ENCODE measurements at regions not wholly inside any gene's neighbourhood (a gene's known extent, or its start where the extent isn't known, plus 50 kb on each side); places are given as distances from the start of the nearest gene placed in this dataset.

DNA sequence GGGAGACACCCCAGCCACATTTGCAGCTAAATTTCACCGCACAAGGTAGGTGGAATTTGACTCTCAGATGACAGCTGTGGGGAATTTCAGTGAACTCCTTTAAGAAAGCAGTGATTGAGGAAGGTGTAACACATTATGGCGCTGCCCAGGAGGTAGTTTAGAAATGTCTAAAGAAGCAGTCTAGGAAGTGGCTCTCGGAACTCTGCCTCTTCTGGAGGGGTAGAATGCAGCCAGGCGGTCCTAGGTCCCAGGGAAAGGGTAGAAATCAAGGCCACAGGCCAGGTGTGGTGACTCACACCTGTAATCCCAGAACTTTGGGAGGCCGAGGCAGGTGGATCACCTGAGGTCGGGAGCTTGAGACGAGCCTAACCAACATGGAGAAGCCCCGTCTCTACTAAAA is 179.0 kb upstream of the HAAO start:
- H3K9ac ChIP-seq (ENCODE audit: low read depth, low read length, poor library complexity, severe bottlenecking) = no peak overlapping the region
- H3K4me1 ChIP-seq (ENCODE audit: insufficient read depth, low read length, poor library complexity, severe bottlenecking) = peaks cover 7% of the 10 kb centered on the region
- no peaks in the 10 kb centered on the region for H4K20me1 ChIP-seq (ENCODE audit: insufficient read depth, low read length, poor library complexity, severe bottlenecking)
- H3K79me2 ChIP-seq (ENCODE audit: insufficient read depth, low read length) = no peaks in the 10 kb centered on the region
- no peak overlapping the region for H3K4me3 ChIP-seq (ENCODE audit: low read length, poor library complexity, severe bottlenecking)
- H3K9me2 ChIP-seq (replicated peaks; ENCODE audit: low read depth, low read length) = no peaks in the 10 kb centered on the region
- no peaks in the 10 kb centered on the region for H3F3A ChIP-seq (ENCODE audit: low read depth)
- no peak overlapping the region for H3K4me2 ChIP-seq (ENCODE audit: low read depth, low read length, poor library complexity, severe bottlenecking)
- no peaks in the 10 kb centered on the region for H3K36me3 ChIP-seq (ENCODE audit: insufficient read depth, low read length)
- no peak overlapping the region for H2AFZ ChIP-seq (ENCODE audit: low read length)
- H3K27me3 ChIP-seq (ENCODE audit: insufficient read depth, low read length, poor library complexity, severe bottlenecking) = no peaks in the 10 kb centered on the region
- no peaks in the 10 kb centered on the region for H3K9me3 ChIP-seq (ENCODE audit: insufficient read depth, low read depth, low read length)
- TF ChIP-seq EZH2phosphoT487 (IDR thresholded peaks at IDR 0.05; ENCODE audit: borderline replicate concordance) = no peak
- TF ChIP-seq, protein P1, sequence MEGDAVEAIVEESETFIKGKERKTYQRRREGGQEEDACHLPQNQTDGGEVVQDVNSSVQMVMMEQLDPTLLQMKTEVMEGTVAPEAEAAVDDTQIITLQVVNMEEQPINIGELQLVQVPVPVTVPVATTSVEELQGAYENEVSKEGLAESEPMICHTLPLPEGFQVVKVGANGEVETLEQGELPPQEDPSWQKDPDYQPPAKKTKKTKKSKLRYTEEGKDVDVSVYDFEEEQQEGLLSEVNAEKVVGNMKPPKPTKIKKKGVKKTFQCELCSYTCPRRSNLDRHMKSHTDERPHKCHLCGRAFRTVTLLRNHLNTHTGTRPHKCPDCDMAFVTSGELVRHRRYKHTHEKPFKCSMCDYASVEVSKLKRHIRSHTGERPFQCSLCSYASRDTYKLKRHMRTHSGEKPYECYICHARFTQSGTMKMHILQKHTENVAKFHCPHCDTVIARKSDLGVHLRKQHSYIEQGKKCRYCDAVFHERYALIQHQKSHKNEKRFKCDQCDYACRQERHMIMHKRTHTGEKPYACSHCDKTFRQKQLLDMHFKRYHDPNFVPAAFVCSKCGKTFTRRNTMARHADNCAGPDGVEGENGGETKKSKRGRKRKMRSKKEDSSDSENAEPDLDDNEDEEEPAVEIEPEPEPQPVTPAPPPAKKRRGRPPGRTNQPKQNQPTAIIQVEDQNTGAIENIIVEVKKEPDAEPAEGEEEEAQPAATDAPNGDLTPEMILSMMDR (conservative IDR thresholded peaks at IDR 0.05; ENCODE audit: low read length) = no peak

DNA sequence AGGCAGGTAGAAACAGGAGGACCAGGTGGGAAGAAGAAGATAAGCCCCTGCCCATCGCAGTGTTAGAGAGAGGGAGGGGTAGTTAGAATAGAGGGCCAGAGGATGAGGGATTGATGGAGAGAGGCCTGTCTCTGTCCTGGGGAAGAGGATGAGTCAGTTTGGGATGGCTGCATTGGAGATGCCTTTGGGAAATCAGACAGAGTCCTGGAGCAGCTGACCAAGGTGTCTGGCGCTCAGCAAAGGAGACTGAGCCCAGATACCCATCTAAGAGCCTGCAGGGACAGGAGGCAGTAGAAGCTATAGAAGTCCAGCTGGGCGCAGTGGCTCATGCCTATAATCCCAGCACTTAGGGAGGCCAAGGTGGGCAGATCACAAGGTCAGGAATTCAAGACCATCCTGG is 177.8 kb upstream of the HAAO start:
- Histone ChIP-seq H3K9me3 (ENCODE audit: insufficient read depth, low read depth, low read length) (no peaks in the 10 kb centered on the region), H3K4me1 (ENCODE audit: insufficient read depth, low read length, poor library complexity, severe bottlenecking) (peaks cover 12% of the 10 kb centered on the region), H3K79me2 (ENCODE audit: insufficient read depth, low read length) (no peaks in the 10 kb centered on the region), H3K9me2 (replicated peaks; ENCODE audit: low read depth, low read length) (no peaks in the 10 kb centered on the region), H3K4me2 (ENCODE audit: low read depth, low read length, poor library complexity, severe bottlenecking) (no peak overlapping the region), H3F3A (ENCODE audit: low read depth) (no peaks in the 10 kb centered on the region), H3K9ac (ENCODE audit: low read depth, low read length, poor library complexity, severe bottlenecking) (no peak overlapping the region), H3K36me3 (ENCODE audit: insufficient read depth, low read length) (no peaks in the 10 kb centered on the region), H4K20me1 (ENCODE audit: insufficient read depth, low read length, poor library complexity, severe bottlenecking) (no peaks in the 10 kb centered on the region), H3K27me3 (ENCODE audit: insufficient read depth, low read length, poor library complexity, severe bottlenecking) (no peaks in the 10 kb centered on the region), H2AFZ (ENCODE audit: low read length) (no peak overlapping the region), H3K4me3 (ENCODE audit: low read length, poor library complexity, severe bottlenecking) (no peak overlapping the region)
- TF ChIP-seq EZH2phosphoT487 (IDR thresholded peaks at IDR 0.05; ENCODE audit: borderline replicate concordance) = no peak
- TF ChIP-seq, protein P1 (conservative IDR thresholded peaks at IDR 0.05; ENCODE audit: low read length) = no peak

DNA sequence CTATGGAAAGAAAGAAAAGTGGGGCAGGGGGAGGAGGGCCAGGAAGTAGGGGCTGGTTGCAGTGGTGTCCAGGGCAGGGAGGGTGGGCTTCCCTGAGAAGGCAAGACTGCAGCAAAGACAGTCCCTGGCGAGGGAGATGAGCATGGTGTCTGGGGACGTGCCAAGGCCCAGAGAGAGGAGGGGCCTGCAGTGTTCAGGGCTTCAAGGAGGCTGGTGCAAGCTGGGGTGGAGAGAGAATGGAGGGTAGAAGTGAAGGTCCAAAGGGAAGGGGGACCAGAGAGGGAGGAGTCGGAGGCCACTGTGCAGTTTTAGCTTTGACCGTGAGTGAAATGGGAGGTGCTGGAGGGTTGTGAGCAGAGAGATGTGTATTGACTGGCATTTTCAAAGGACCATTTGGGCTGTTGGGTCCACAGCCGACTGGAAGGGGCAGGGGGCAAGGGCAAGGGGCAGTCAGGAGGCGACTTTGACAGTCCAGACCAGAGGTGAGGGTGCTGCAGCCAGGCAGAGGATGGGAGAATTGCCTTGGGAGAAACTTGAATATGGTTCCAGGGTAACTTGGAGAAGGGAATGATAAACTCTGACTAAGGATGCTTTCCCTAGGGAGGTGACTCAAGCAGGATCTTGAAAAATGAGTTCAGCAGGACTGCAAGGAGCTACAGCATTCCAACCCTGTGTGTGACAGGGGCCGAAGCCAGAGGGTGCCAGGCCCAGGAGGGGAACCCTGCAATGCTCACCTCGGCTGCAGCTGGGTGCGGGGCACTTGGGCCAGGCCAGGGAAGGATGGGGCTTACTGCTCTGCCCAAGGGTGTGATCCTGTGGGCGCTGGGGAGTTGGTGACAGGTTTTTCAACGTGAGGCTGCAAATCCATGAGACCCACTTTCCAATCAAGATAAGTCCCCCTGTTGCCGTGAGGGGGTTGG is 177.1 kb upstream of the HAAO start:
- Histone ChIP-seq H2AFZ (ENCODE audit: low read length) (no peak overlapping the region), H3K4me1 (ENCODE audit: insufficient read depth, low read length, poor library complexity, severe bottlenecking) (peaks cover 18% of the 10 kb centered on the region), H3K4me2 (ENCODE audit: low read depth, low read length, poor library complexity, severe bottlenecking) (no peak overlapping the region), H3F3A (ENCODE audit: low read depth) (no peaks in the 10 kb centered on the region), H3K36me3 (ENCODE audit: insufficient read depth, low read length) (no peaks in the 10 kb centered on the region), H3K9me2 (replicated peaks; ENCODE audit: low read depth, low read length) (no peaks in the 10 kb centered on the region), H3K4me3 (ENCODE audit: low read length, poor library complexity, severe bottlenecking) (no peak overlapping the region), H3K9me3 (ENCODE audit: insufficient read depth, low read depth, low read length) (no peaks in the 10 kb centered on the region), H4K20me1 (ENCODE audit: insufficient read depth, low read length, poor library complexity, severe bottlenecking) (no peaks in the 10 kb centered on the region), H3K27me3 (ENCODE audit: insufficient read depth, low read length, poor library complexity, severe bottlenecking) (no peaks in the 10 kb centered on the region), H3K9ac (ENCODE audit: low read depth, low read length, poor library complexity, severe bottlenecking) (no peak overlapping the region), H3K79me2 (ENCODE audit: insufficient read depth, low read length) (no peaks in the 10 kb centered on the region)
- no peak for TF ChIP-seq EZH2phosphoT487 (IDR thresholded peaks at IDR 0.05; ENCODE audit: borderline replicate concordance)
- TF ChIP-seq, protein P1 (conservative IDR thresholded peaks at IDR 0.05; ENCODE audit: low read length) = no peak

All from Loucy (cell line).